ENCODE measurements at regions not wholly inside any gene's neighbourhood (a gene's known extent, or its start where the extent isn't known, plus 50 kb on each side); places are given as distances from the start of the nearest gene placed in this dataset.

DNA sequence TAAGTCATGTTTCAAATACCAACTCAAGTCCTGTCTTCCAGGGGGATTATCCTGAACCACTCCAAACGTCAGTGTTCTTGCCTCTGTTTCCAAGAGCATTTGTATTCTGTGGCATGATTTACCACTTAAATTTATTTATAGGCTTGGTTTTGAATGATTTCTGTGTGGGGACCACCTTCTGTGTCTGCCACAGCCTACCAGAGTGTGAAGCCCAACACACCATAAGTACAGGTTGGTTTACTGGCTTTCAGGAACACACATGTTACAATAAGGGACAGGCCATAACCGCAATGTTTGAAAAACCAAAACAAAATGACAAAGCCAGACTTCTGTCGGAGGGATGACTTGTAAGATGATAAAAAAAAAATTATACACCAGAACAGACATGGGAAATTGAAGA, 56.5 kb upstream of the MAP3K7 start:
- DNase-seq (ENCODE audit: low read depth in 1 of 2, low spot score in 2 of 2) (no peak), FAIRE-seq (no peak)
- Histone ChIP-seq H3K9me3 (ENCODE audit: insufficient read depth in 2 of 2, low read depth in 1 of 2, low read length in 1 of 2) (no peaks in the 10 kb centered on the region), H3K4me3 (ENCODE audit: extremely low read depth in 1 of 4, insufficient read depth in 2 of 4, low read depth in 3 of 4, low read length in 4 of 4) (no peak overlapping the region), H3K27me3 (replicated peaks in 1 of 4; ENCODE audit: control insufficient read depth in 3 of 4, extremely low read depth in 1 of 4, insufficient read depth in 3 of 4, low read length in 3 of 4) (no peaks in the 10 kb centered on the region), H2BK120ac (replicated peaks; ENCODE audit: low read depth, low read length) (no peak overlapping the region), H3K18ac (ENCODE audit: extremely low read depth, low read length) (no peak overlapping the region), H3K79me1 (ENCODE audit: low read depth, low read length) (no peaks in the 10 kb centered on the region), H3K56ac (replicated peaks; ENCODE audit: insufficient read length, low read depth, low read length) (no peak overlapping the region), H2AFZ (ENCODE audit: low read length) (0 out of 2 replicates have a peak overlapping the region, but pooled peaks have one; percentile 4), H3K23me2 (ENCODE audit: low read depth, low read length) (no peaks in the 10 kb centered on the region), H3K79me2 (ENCODE audit: control insufficient read depth in 1 of 2, insufficient read depth in 2 of 2, low read length in 2 of 2) (no peaks in the 10 kb centered on the region), H2BK20ac (ENCODE audit: low read length) (no peak overlapping the region), H3K27ac (ENCODE audit: low read depth, low read length) (no peak overlapping the region), H3K23ac (ENCODE audit: insufficient read length) (no peak overlapping the region), H3K9ac (replicated peaks in 1 of 4; ENCODE audit: extremely low read depth in 1 of 4, low read depth in 3 of 4, low read length in 3 of 4) (no peak overlapping the region), H3K36me3 (ENCODE audit: control insufficient read depth in 2 of 4, insufficient read depth in 4 of 4, low read length in 3 of 4) (no peaks in the 10 kb centered on the region), H4K5ac (ENCODE audit: insufficient read length, low read depth, low read length) (no peak overlapping the region), H3K4me2 (ENCODE audit: insufficient read depth in 1 of 2, low read depth in 2 of 2, low read length in 2 of 2) (no peak overlapping the region), H4K8ac (ENCODE audit: extremely low read depth, insufficient read depth, low read length) (no peak overlapping the region), H3K4ac (replicated peaks; ENCODE audit: insufficient read length, low read depth, low read length) (no peak overlapping the region), H4K20me1 (replicated peaks in 1 of 2; ENCODE audit: control insufficient read depth in 1 of 2, insufficient read depth in 2 of 2, low read length in 2 of 2) (no peaks in the 10 kb centered on the region), H4K91ac (replicated peaks; ENCODE audit: insufficient read length, low read length) (no peak overlapping the region), H3K14ac (ENCODE audit: insufficient read length) (no peak overlapping the region), H3K4me1 (replicated peaks in 1 of 4; ENCODE audit: control insufficient read depth in 3 of 4, insufficient read depth in 4 of 4, low read length in 3 of 4) (no peaks in the 10 kb centered on the region), H2BK15ac (ENCODE audit: low read length) (no peak overlapping the region), H2BK12ac (ENCODE audit: low read depth, low read length) (no peak overlapping the region), H2AK5ac (ENCODE audit: low read depth, low read length) (no peak overlapping the region), H2BK5ac (ENCODE audit: low read depth, low read length) (no peak overlapping the region)
- TF ChIP-seq RAD21 (IDR thresholded peaks at IDR 0.05 in 1 of 2, conservative IDR thresholded peaks at IDR 0.05 in 1 of 2; ENCODE audit: low read depth in 2 of 2, low read length in 2 of 2) (no peak), RBBP5 (IDR thresholded peaks at IDR 0.05; ENCODE audit: borderline replicate concordance, low read depth, low read length) (no peak), JUN (IDR thresholded peaks at IDR 0.05; ENCODE audit: low read depth, low read length) (no peak), SIN3A (conservative IDR thresholded peaks at IDR 0.05 in 1 of 2, IDR thresholded peaks at IDR 0.05 in 1 of 2; ENCODE audit: low read depth in 1 of 2, low read length in 2 of 2) (no peak), SAP30 (IDR thresholded peaks at IDR 0.05; ENCODE audit: insufficient read depth, insufficient replicate concordance, low read length) (no peak)
- TF ChIP-seq, protein P1, sequence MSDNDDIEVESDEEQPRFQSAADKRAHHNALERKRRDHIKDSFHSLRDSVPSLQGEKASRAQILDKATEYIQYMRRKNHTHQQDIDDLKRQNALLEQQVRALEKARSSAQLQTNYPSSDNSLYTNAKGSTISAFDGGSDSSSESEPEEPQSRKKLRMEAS (IDR thresholded peaks at IDR 0.05): no peak
- ChIA-PET CTCF (ENCODE audit: partially characterized antibody) (no interaction called here), POLR2A (ENCODE audit: partially characterized antibody) (no interaction called here)
- WGBS, 2 experiments (ENCODE audit: extremely low coverage in 1 of 2, insufficient coverage in 1 of 2, insufficient read length in 1 of 2, insufficient replicate concordance in 2 of 2, low coverage in 1 of 2, low lambda C conversion rate in 2 of 2, missing lambda C conversion rate in 1 of 2): 89% methylated on average over 3 of the region's 3 CpGs; no CpG with 5 or more reads in 1 of the 2 experiments

Data from H1 (cell line).